WTC11 (cell line): ENCODE measurements at regions not wholly inside any gene's neighbourhood (a gene's known extent, or its start where the extent isn't known, plus 50 kb on each side); places are given as distances from the start of the nearest gene placed in this dataset.

Experiments used
- ATAC-seq: fragments of 200-7000 bp; cut with Tn5 transposase; 2 replicates; pipeline ENCODE4 v1.10.0; 2021; ENCODE audit warnings: mild to moderate bottlenecking, moderate library complexity
- CTCF ChIA-PET: fragments of 300-600 bp; sonication (Branson Sonifier 250); formaldehyde crosslinking; loops from one replicate; lab custom pipeline; 2021; ENCODE audit warnings: antibody characterized with exemption; lab: Charles Lee
- POLR2A ChIA-PET: fragments of 350-600 bp; sonication (Branson Sonifier 250); formaldehyde crosslinking; loops from one replicate; lab custom pipeline; 2021; ENCODE audit warnings: antibody characterized with exemption; lab: Charles Lee
- DNase-seq: peaks from one replicate; pipeline ENCODE4 v3.0.0; 2021; ENCODE audit warnings: low spot score
- H3K27ac Mint-ChIP-seq: 2 replicates; pipeline ENCODE4 v1.8.0; 2021; ENCODE audit warnings: mixed read lengths
- H3K27me3 Mint-ChIP-seq: 2 replicates; pipeline ENCODE4 v1.8.0; 2021; ENCODE audit warnings: low read depth, mild to moderate bottlenecking, moderate library complexity, mixed read lengths
- H3K36me3 Mint-ChIP-seq: 2 replicates; pipeline ENCODE4 v1.8.0; 2021; ENCODE audit warnings: mixed read lengths
- H3K4me1 Mint-ChIP-seq: 2 replicates; pipeline ENCODE4 v1.8.0; 2022; ENCODE audit warnings: mixed read lengths
- H3K4me3 Mint-ChIP-seq: 2 replicates; pipeline ENCODE4 v1.8.0; 2021; ENCODE audit warnings: mild to moderate bottlenecking, moderate library complexity, mixed read lengths
- H3K9me3 Mint-ChIP-seq: 2 replicates; pipeline ENCODE4 v1.8.0; 2021; ENCODE audit warnings: mixed read lengths
- AFF4 ChIP-seq: sonication (generic); formaldehyde crosslinking; IDR thresholded peaks from 2 replicates; pipeline ENCODE4 v1.8.1; 2023; ENCODE audit warnings: mild to moderate bottlenecking, missing genetic modification reagents, borderline replicate concordance
- E2F4 ChIP-seq: sonication (generic); formaldehyde crosslinking; IDR thresholded peaks from 2 replicates; pipeline ENCODE4 v1.8.1; 2022; ENCODE audit warnings: low read depth, mild to moderate bottlenecking, moderate library complexity, missing genetic modification reagents, borderline replicate concordance
- ESRRA ChIP-seq: sonication (generic); formaldehyde crosslinking; IDR thresholded peaks from 2 replicates; pipeline ENCODE4 v1.8.1; 2022; ENCODE audit warnings: mild to moderate bottlenecking, missing genetic modification reagents, borderline replicate concordance
- FOXP4 ChIP-seq: sonication (generic); formaldehyde crosslinking; IDR thresholded peaks from 2 replicates; pipeline ENCODE4 v1.8.0; 2022; ENCODE audit warnings: mild to moderate bottlenecking, missing genetic modification reagents
- IRF2 ChIP-seq: sonication (generic); formaldehyde crosslinking; IDR thresholded peaks from 2 replicates; pipeline ENCODE4 v1.8.0; 2022; ENCODE audit warnings: low read depth, missing genetic modification reagents, borderline replicate concordance
- JAZF1 ChIP-seq: fragments of 250-450 bp; sonication (Bioruptor Pico); IDR thresholded peaks from 2 replicates; pipeline ENCODE4 v1.9.0; 2021; ENCODE audit warnings: moderate library complexity, mild to moderate bottlenecking, inconsistent platforms
- MAX ChIP-seq: sonication (generic); formaldehyde crosslinking; IDR thresholded peaks from 2 replicates; pipeline ENCODE4 v1.8.0; 2022; ENCODE audit warnings: mild to moderate bottlenecking, missing genetic modification reagents
- MYBL2 ChIP-seq: sonication (generic); formaldehyde crosslinking; IDR thresholded peaks from 2 replicates; pipeline ENCODE4 v1.8.1; 2023; ENCODE audit warnings: mild to moderate bottlenecking, moderate library complexity, missing genetic modification reagents
- OVOL2 ChIP-seq: fragments of 250-450 bp; sonication (Bioruptor Pico); IDR thresholded peaks from 2 replicates; pipeline ENCODE4 v1.9.0; 2021; ENCODE audit warnings: mild to moderate bottlenecking, borderline replicate concordance
- TCF7 ChIP-seq: sonication (generic); formaldehyde crosslinking; IDR thresholded peaks from 2 replicates; pipeline ENCODE4 v1.8.0; 2022; ENCODE audit warnings: mild to moderate bottlenecking, low read depth, missing genetic modification reagents, moderate library complexity
- USF1 ChIP-seq: sonication (generic); formaldehyde crosslinking; IDR thresholded peaks from 2 replicates; pipeline ENCODE4 v1.8.0; 2022; ENCODE audit warnings: mild to moderate bottlenecking, missing genetic modification reagents
- ZBTB21 ChIP-seq: sonication (generic); formaldehyde crosslinking; IDR thresholded peaks from 2 replicates; pipeline ENCODE4 v1.8.1; 2023; ENCODE audit warnings: mild to moderate bottlenecking, missing genetic modification reagents, borderline replicate concordance
- ZMAT4 ChIP-seq: fragments of 250-450 bp; sonication (Bioruptor Pico); IDR thresholded peaks from 2 replicates; pipeline ENCODE4 v1.9.0; 2021; ENCODE audit warnings: mild to moderate bottlenecking
- ZNF281 ChIP-seq: sonication (generic); formaldehyde crosslinking; IDR thresholded peaks from 2 replicates; pipeline ENCODE4 v1.8.0; 2023; ENCODE audit warnings: mild to moderate bottlenecking, missing genetic modification reagents
- ZNF317 ChIP-seq: sonication (generic); formaldehyde crosslinking; IDR thresholded peaks from 2 replicates; pipeline ENCODE4 v1.8.1; 2023; ENCODE audit warnings: low read depth, mild to moderate bottlenecking, moderate library complexity, missing genetic modification reagents, borderline replicate concordance

- TF ChIP-seq ZNF281 (CRISPR knock-in tag), result no peak
- TF ChIP-seq IRF2 (CRISPR knock-in tag), result no peak
- no peak for TF ChIP-seq E2F4 (CRISPR knock-in tag)
- no peak for TF ChIP-seq MYBL2 (CRISPR knock-in tag)
- no peak for TF ChIP-seq AFF4 (CRISPR knock-in tag)
Measured at GRCh38 chr18:56286775-56287325, 351.5 kb downstream of the TXNL1 start (continued).

GRCh38 chr18:56285387-56286065 is 352.9 kb downstream of the TXNL1 start:
- Mint-ChIP-seq H3K36me3 (no peaks in the 10 kb centered on the region), H3K9me3 (no peaks in the 10 kb centered on the region), H3K27ac (no peak overlapping the region), H3K27me3 (no peaks in the 10 kb centered on the region), H3K4me3 (no peak overlapping the region), H3K4me1 (no peaks in the 10 kb centered on the region)
- CTCF ChIA-PET, result no interaction called here
- DNase-seq, result no peak
- POLR2A ChIA-PET, result interaction anchor here (0.7 kb wide), 1 partner anchor 917 kb away, joined by 3 read pairs; no protein-coding TSS in a partner anchor
- no peak for ATAC-seq
- no peak for TF ChIP-seq ZNF317
- no peak for TF ChIP-seq E2F4 (CRISPR knock-in tag)
- no peak for TF ChIP-seq MAX (CRISPR knock-in tag)
- TF ChIP-seq TCF7 (CRISPR knock-in tag), result no peak
- no peak for TF ChIP-seq JAZF1 (CRISPR knock-in tag)
- TF ChIP-seq, all 79 proteins: peak for 0

- 0 out of 2 replicates have a peak, but pooled peaks cover 6% of the 10 kb centered on the region for H3K4me1 Mint-ChIP-seq
- TF ChIP-seq USF1 (CRISPR knock-in tag), result no peak
- TF ChIP-seq FOXP4 (CRISPR knock-in tag), result no peak
- TF ChIP-seq E2F4 (CRISPR knock-in tag), result no peak
- TF ChIP-seq OVOL2 (CRISPR knock-in tag), result no peak
- TF ChIP-seq ZBTB21 (CRISPR knock-in tag), result no peak
- TF ChIP-seq ZMAT4 (CRISPR knock-in tag), result no peak
- no peak for TF ChIP-seq ESRRA (CRISPR knock-in tag)
Measured at GRCh38 chr18:56284319-56284718, 354.1 kb downstream of the TXNL1 start.

More at GRCh38 chr18:56284319-56284718, 354.1 kb downstream of the TXNL1 start:
- DNase-seq (no peak), ATAC-seq (no peak)
- Mint-ChIP-seq H3K36me3 (no peaks in the 10 kb centered on the region), H3K27ac (no peak overlapping the region), H3K4me3 (no peak overlapping the region), H3K27me3 (no peaks in the 10 kb centered on the region), H3K9me3 (peaks cover 11% of the 10 kb centered on the region)
- ChIA-PET CTCF (no interaction called here), POLR2A (no interaction called here)
